ENCODE measurements at regions not wholly inside any gene's neighbourhood (a gene's known extent, or its start where the extent isn't known, plus 50 kb on each side); places are given as distances from the start of the nearest gene placed in this dataset.

- ATAC-seq, result no peak
- Mint-ChIP-seq H3K4me3 (no peak overlapping the region), H3K9me3 (peaks cover under 1% of the 10 kb centered on the region; the same call in 1 of the 2 replicates), H3K36me3 (no peaks in the 10 kb centered on the region), H3K27me3 (ENCODE audit: low read depth) (no peaks in the 10 kb centered on the region; the same call in 1 of the 2 replicates), H3K4me1 (peaks cover 4% of the 10 kb centered on the region; the same call in 1 of the 2 replicates), H3K27ac (no peak overlapping the region)
- TF ChIP-seq HMGXB4 (CRISPR knock-in tag; IDR thresholded peaks at IDR 0.05) (no peak), ELF4 (CRISPR knock-in tag; IDR thresholded peaks at IDR 0.05; ENCODE audit: low read depth) (no peak), PREB (CRISPR knock-in tag; IDR thresholded peaks at IDR 0.05; ENCODE audit: borderline replicate concordance) (no peak), ZNF138 (CRISPR knock-in tag; conservative IDR thresholded peaks at IDR 0.05) (no peak)
- DNase-seq (ENCODE audit: low spot score), result no peak
- ChIA-PET CTCF (no interaction called here), POLR2A (no interaction called here)
These were observed 491.5 kb upstream of the MDFIC2 start for GRCh38 chr3:70803891-70804290.

GRCh38 chr3:70803319-70803718 lies 490.9 kb upstream of the MDFIC2 start:
- H3K27ac Mint-ChIP-seq, result no peak overlapping the region
- no peaks in the 10 kb centered on the region; the same call in 1 of the 2 replicates for H3K27me3 Mint-ChIP-seq (ENCODE audit: low read depth)
- no peak for TF ChIP-seq IRF2 (CRISPR knock-in tag; IDR thresholded peaks at IDR 0.05; ENCODE audit: borderline replicate concordance, low read depth)
- no peak for TF ChIP-seq ZNF317 (CRISPR knock-in tag; IDR thresholded peaks at IDR 0.05; ENCODE audit: borderline replicate concordance, low read depth)
- TF ChIP-seq ZNF512 (CRISPR knock-in tag; IDR thresholded peaks at IDR 0.05; ENCODE audit: borderline replicate concordance), result no peak
- DNase-seq (ENCODE audit: low spot score), result no peak
- no peak for ATAC-seq
- H3K4me1 Mint-ChIP-seq, result peaks cover 4% of the 10 kb centered on the region; the same call in 1 of the 2 replicates
- H3K4me3 Mint-ChIP-seq, result no peak overlapping the region
- ChIA-PET POLR2A (no interaction called here), CTCF (no interaction called here)
- no peaks in the 10 kb centered on the region for H3K36me3 Mint-ChIP-seq
- H3K9me3 Mint-ChIP-seq, result no peaks in the 10 kb centered on the region

- Mint-ChIP-seq H3K27me3 (ENCODE audit: low read depth) (no peaks in the 10 kb centered on the region), H3K27ac (no peak overlapping the region), H3K36me3 (no peaks in the 10 kb centered on the region), H3K4me3 (no peak overlapping the region), H3K9me3 (peaks cover 9% of the 10 kb centered on the region), H3K4me1 (peaks cover 4% of the 10 kb centered on the region; the same call in 1 of the 2 replicates)
- ATAC-seq, result no peak
- CTCF ChIA-PET, result no interaction called here
- no peak for DNase-seq (ENCODE audit: low spot score)
- TF ChIP-seq RORB (CRISPR knock-in tag; IDR thresholded peaks at IDR 0.05), result no peak
- TF ChIP-seq NR1H2 (CRISPR knock-in tag; IDR thresholded peaks at IDR 0.05), result no peak
- no peak for TF ChIP-seq ZNF532 (CRISPR knock-in tag; IDR thresholded peaks at IDR 0.05; ENCODE audit: borderline replicate concordance)
- no peak for TF ChIP-seq ZNF281 (CRISPR knock-in tag; IDR thresholded peaks at IDR 0.05)
- no peak for TF ChIP-seq FOXK1 (CRISPR knock-in tag; IDR thresholded peaks at IDR 0.05)
- TF ChIP-seq STAT6 (CRISPR knock-in tag; conservative IDR thresholded peaks at IDR 0.05; ENCODE audit: low read depth), result no peak
- no peak for TF ChIP-seq ATF1 (CRISPR knock-in tag; IDR thresholded peaks at IDR 0.05)
- no peak for TF ChIP-seq RELA (CRISPR knock-in tag; IDR thresholded peaks at IDR 0.05; ENCODE audit: borderline replicate concordance)
- TF ChIP-seq FOXP1 (CRISPR knock-in tag; IDR thresholded peaks at IDR 0.05; ENCODE audit: borderline replicate concordance), result no peak
- no peak for TF ChIP-seq SMAD3 (CRISPR knock-in tag; IDR thresholded peaks at IDR 0.05; ENCODE audit: borderline replicate concordance)
- no peak for TF ChIP-seq CREB1 (CRISPR knock-in tag; IDR thresholded peaks at IDR 0.05)
- POLR2A ChIA-PET, result no interaction called here
These were observed 488.5 kb upstream of the MDFIC2 start for GRCh38 chr3:70800951-70801350.

Data from WTC11 (cell line).